Transverse colon (tissue), 4 donors: ENCODE measurements at regions not wholly inside any gene's neighbourhood (a gene's known extent, or its start where the extent isn't known, plus 50 kb on each side); places are given as distances from the start of the nearest gene placed in this dataset.

Experiments
- DNase-seq: peaks from one replicate; pipeline ENCODE4 v3.0.0-alpha.2; 2019
- H3K27ac ChIP-seq, 4 donors: fragments of 200-600 bp; sonication (generic); 2 replicates each; pipeline ENCODE4 v1.5.1; 2016 to 2018; ENCODE audit warnings: inconsistent platforms in 4 of 4
- H3K27me3 ChIP-seq: fragments of 200-600 bp; sonication (generic); 2 replicates; pipeline ENCODE4 v1.5.1; 2017; ENCODE audit warnings: inconsistent platforms
- H3K36me3 ChIP-seq, 4 donors: fragments of 200-600 bp; sonication (generic); 2 replicates each; pipeline ENCODE4 v1.5.1; 2017 to 2019; ENCODE audit warnings: inconsistent platforms in 4 of 4
- H3K4me1 ChIP-seq, 4 donors: fragments of 200-600 bp; sonication (generic); 2 replicates each; pipeline ENCODE4 v1.5.1; 2017 to 2020; ENCODE audit warnings: inconsistent platforms in 4 of 4
- H3K4me3 ChIP-seq, 4 donors: fragments of 200-600 bp; sonication (generic); 1 replicate in 1 of 4; 2 replicates in 3 of 4; pipeline versions ENCODE4 v1.5.1 to v1.6.1; 2017 to 2019; ENCODE audit warnings: inconsistent platforms in 4 of 4
- H3K9me3 ChIP-seq, 2 donors: fragments of 200-600 bp; sonication (generic); 2 replicates each; pipeline ENCODE4 v1.5.1; 2017 to 2019; ENCODE audit warnings: inconsistent platforms in 2 of 2
- EP300 ChIP-seq: sonication (generic); formaldehyde crosslinking; IDR thresholded peaks from one replicate; pipeline ENCODE4 v1.6.1; 2017; ENCODE audit warnings: antibody characterized with exemption, low read depth
- POLR2A ChIP-seq: fragments of 450-650 bp; IDR thresholded peaks from one replicate; pipeline ENCODE4 v1.6.1; 2016; ENCODE audit warnings: antibody characterized with exemption, mild to moderate bottlenecking, moderate library complexity
- POLR2AphosphoS5 ChIP-seq, 3 donors: sonication (generic); formaldehyde crosslinking; IDR thresholded peaks; one replicate each; pipeline ENCODE4 v1.6.1; 2016; ENCODE audit warnings: antibody characterized with exemption in 3 of 3
- WGBS, 2 donors: methylation state at CpG; one replicate each; pipeline ENCODE4 v1.1.5; 2018; ENCODE audit warnings: low coverage in 1 of 2; 5-methylcytosine and 5-hydroxymethylcytosine counted together
- in situ Hi-C, 4 donors: fragments of 200-750 bp; cut with MboI; loops; one replicate each; pipeline versions ENCODE4 v1.15.0 to v1.15.1; 2017; ENCODE audit warnings: low sequenced_read_pairs in 3 of 4, low pct_ligation_motif_present in 1 of 4, low pct_unique_long_range_greater_than_20kb in 1 of 4
- intact Hi-C: fragments of 100-400 bp; cut with DNase I; formaldehyde crosslinking; loops from one replicate; pipeline ENCODE4 v1.15.1; 2023; ENCODE audit warnings: low total_unique reads
- TF ChIP-seq, protein P1 (sequence below), 5 experiments: fragments of 200-600 bp in 3 of 5; fragments of 450-650 bp in 2 of 5; sonication (generic) in 3 of 5; IDR thresholded peaks; 1 replicate in 2 of 5; 2 replicates in 3 of 5; pipeline ENCODE4 v1.5.1; 2016 to 2017; ENCODE audit warnings: antibody characterized with exemption in 5 of 5, inconsistent platforms in 3 of 5, mild to moderate bottlenecking in 2 of 5, moderate library complexity in 1 of 5

GRCh38 chr20:39282619-39283092, 320.5 kb downstream of the DHX35 start:
- in situ Hi-C loops (loop anchor here in 2 of 4 donors (10.0 to 25.0 kb wide), 2 partner anchors 580 to 592 kb away; no protein-coding TSS in a partner anchor), intact Hi-C loops (no loop called here)
- Histone ChIP-seq H3K27me3 (no peaks in the 10 kb centered on the region), H3K4me1 (no peaks in the 10 kb centered on the region), H3K4me3 (no peak overlapping the region), H3K27ac (no peak overlapping the region), H3K9me3 (no peaks in the 10 kb centered on the region), H3K36me3 (no peaks in the 10 kb centered on the region)
- TF ChIP-seq POLR2A (no peak), EP300 (no peak), POLR2AphosphoS5 (IDR thresholded peaks at IDR 0.05) (peak; percentile 37 to 72 (median 67))
- TF ChIP-seq, protein P1, sequence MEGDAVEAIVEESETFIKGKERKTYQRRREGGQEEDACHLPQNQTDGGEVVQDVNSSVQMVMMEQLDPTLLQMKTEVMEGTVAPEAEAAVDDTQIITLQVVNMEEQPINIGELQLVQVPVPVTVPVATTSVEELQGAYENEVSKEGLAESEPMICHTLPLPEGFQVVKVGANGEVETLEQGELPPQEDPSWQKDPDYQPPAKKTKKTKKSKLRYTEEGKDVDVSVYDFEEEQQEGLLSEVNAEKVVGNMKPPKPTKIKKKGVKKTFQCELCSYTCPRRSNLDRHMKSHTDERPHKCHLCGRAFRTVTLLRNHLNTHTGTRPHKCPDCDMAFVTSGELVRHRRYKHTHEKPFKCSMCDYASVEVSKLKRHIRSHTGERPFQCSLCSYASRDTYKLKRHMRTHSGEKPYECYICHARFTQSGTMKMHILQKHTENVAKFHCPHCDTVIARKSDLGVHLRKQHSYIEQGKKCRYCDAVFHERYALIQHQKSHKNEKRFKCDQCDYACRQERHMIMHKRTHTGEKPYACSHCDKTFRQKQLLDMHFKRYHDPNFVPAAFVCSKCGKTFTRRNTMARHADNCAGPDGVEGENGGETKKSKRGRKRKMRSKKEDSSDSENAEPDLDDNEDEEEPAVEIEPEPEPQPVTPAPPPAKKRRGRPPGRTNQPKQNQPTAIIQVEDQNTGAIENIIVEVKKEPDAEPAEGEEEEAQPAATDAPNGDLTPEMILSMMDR (IDR thresholded peaks at IDR 0.05) = no peak
- peak; percentile 14 for DNase-seq
- 52% methylated on average over 9 of the region's 10 CpGs; no CpG with 5 or more reads in 1 of the 2 donors for WGBS, 2 donors

GRCh38 chr20:39280875-39281274, 318.7 kb downstream of the DHX35 start:
- Histone ChIP-seq H3K36me3 (no peaks in the 10 kb centered on the region), H3K27me3 (no peaks in the 10 kb centered on the region), H3K27ac (no peak overlapping the region), H3K4me3 (no peak overlapping the region), H3K4me1 (no peaks in the 10 kb centered on the region), H3K9me3 (no peaks in the 10 kb centered on the region)
- in situ Hi-C loops = loop anchor here in 2 of 4 donors (10.0 to 25.0 kb wide), 2 partner anchors 581 to 594 kb away; no protein-coding TSS in a partner anchor
- WGBS, 2 donors = 72 to 93% methylated on average over 3 of the region's 3 CpGs
- no peak for DNase-seq
- intact Hi-C loops = no loop called here
- TF ChIP-seq POLR2AphosphoS5 (IDR thresholded peaks at IDR 0.05) = no peak
- no peak for TF ChIP-seq EP300
- no peak for TF ChIP-seq POLR2A
- TF ChIP-seq, protein P1 (IDR thresholded peaks at IDR 0.05) = no peak

DNA sequence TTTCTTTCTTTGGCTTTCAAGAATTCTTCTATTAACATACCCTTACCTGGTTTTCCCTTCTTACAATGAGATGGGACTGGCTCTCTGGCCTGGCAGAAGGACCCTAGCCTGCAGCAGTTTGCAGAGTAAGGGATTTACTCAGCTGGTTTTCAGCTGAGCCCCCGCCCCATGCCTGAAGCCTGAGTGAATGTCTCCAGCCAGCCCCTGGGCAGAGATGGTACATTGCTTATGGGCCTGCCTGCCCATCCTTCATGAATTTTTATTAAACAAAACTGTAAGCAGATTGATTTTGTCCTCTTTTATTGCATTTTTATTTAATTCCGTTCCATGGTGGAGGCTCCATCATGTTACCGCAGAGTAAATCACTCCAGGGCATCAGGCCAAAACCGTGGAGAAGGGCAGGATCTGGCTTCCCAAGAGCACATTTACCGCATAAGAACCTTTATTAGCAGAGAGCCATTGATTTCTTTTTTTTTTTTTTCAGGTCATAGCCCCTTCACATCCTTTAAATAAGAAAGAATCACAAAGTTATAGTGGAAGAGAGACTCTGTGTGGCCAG, 316.2 kb downstream of the DHX35 start:
- in situ Hi-C loops (loop anchor here in 2 of 4 donors (10.0 to 25.0 kb wide), 2 partner anchors 584 to 596 kb away; no protein-coding TSS in a partner anchor), intact Hi-C loops (no loop called here)
- no peaks in the 10 kb centered on the region for H3K36me3 ChIP-seq
- TF ChIP-seq EP300 (no peak), POLR2AphosphoS5 (IDR thresholded peaks at IDR 0.05) (no peak), POLR2A (no peak)
- TF ChIP-seq, protein P1 (IDR thresholded peaks at IDR 0.05) = no peak
- H3K4me1 ChIP-seq = no peaks in the 10 kb centered on the region
- H3K4me3 ChIP-seq = no peak overlapping the region
- H3K9me3 ChIP-seq = no peaks in the 10 kb centered on the region
- no peak overlapping the region for H3K27ac ChIP-seq
- 51 to 64% methylated on average over 4 to 5 of the region's 5 CpGs for WGBS, 2 donors
- no peaks in the 10 kb centered on the region for H3K27me3 ChIP-seq
- no peak for DNase-seq

GRCh38 chr20:39277185-39277584, 315.0 kb downstream of the DHX35 start:
- 83 to 86% methylated on average over 7 of the region's 7 CpGs for WGBS, 2 donors
- TF ChIP-seq POLR2AphosphoS5 (IDR thresholded peaks at IDR 0.05) = no peak
- no peak for TF ChIP-seq POLR2A
- TF ChIP-seq, protein P1 (IDR thresholded peaks at IDR 0.05) = no peak
- no peak for TF ChIP-seq EP300
- Histone ChIP-seq H3K27me3 (no peaks in the 10 kb centered on the region), H3K36me3 (no peaks in the 10 kb centered on the region), H3K9me3 (no peaks in the 10 kb centered on the region), H3K4me3 (no peak overlapping the region), H3K27ac (no peak overlapping the region), H3K4me1 (no peaks in the 10 kb centered on the region)
- intact Hi-C loops = no loop called here
- DNase-seq = no peak
- in situ Hi-C loops = loop anchor here in 2 of 4 donors (10.0 to 25.0 kb wide), 2 partner anchors 585 to 598 kb away; no protein-coding TSS in a partner anchor
